Aorta (tissue), 5 donors: ENCODE measurements at regions not wholly inside any gene's neighbourhood (a gene's known extent, or its start where the extent isn't known, plus 50 kb on each side); places are given as distances from the start of the nearest gene placed in this dataset.

Experiments used
- ATAC-seq: fragments of 200-7000 bp; cut with Tn5 transposase; one replicate; pipeline ENCODE4 v1.9.1; 2022; ENCODE audit warnings: moderate library complexity; ENCODE audit not compliant: low FRiP score
- DNase-seq, 2 donors: peaks; one replicate each; pipeline ENCODE4 v3.0.0-alpha.2; 2020
- H3K27ac ChIP-seq, 2 donors: one replicate each; pipeline ENCODE4 v1.5.1; 2013; ENCODE audit warnings: low read length in 2 of 2, mild to moderate bottlenecking in 2 of 2, moderate library complexity in 2 of 2, control low read depth in 1 of 2, inconsistent platforms in 1 of 2, low read depth in 1 of 2
- H3K27me3 ChIP-seq, 2 donors: one replicate each; pipeline ENCODE4 v1.6.1; 2013; ENCODE audit warnings: control low read depth in 1 of 2, low read length in 1 of 2, mild to moderate bottlenecking in 1 of 2, moderate library complexity in 1 of 2; ENCODE audit not compliant: insufficient read depth in 2 of 2, control insufficient read depth in 1 of 2
- H3K36me3 ChIP-seq, 2 donors: one replicate each; pipeline ENCODE4 v1.6.1; 2013; ENCODE audit warnings: control low read depth in 1 of 2, low read length in 1 of 2, mild to moderate bottlenecking in 1 of 2; ENCODE audit not compliant: insufficient read depth in 2 of 2, control insufficient read depth in 1 of 2
- H3K4me1 ChIP-seq, 2 donors: one replicate each; pipeline ENCODE4 v1.6.1; 2013; ENCODE audit warnings: low read length in 2 of 2, control low read depth in 1 of 2, mild to moderate bottlenecking in 1 of 2, moderate library complexity in 1 of 2; ENCODE audit not compliant: insufficient read depth in 2 of 2, control insufficient read depth in 1 of 2
- H3K4me3 ChIP-seq, 2 donors: one replicate each; pipeline ENCODE4 v1.5.1; 2013; ENCODE audit warnings: low read length in 2 of 2, control low read depth in 1 of 2, mild to moderate bottlenecking in 1 of 2
- H3K9me3 ChIP-seq: one replicate; pipeline ENCODE4 v1.6.1; 2013; ENCODE audit warnings: mild to moderate bottlenecking, low read length; ENCODE audit not compliant: control insufficient read depth
- WGBS, 2 donors: extraction: QIAGEN DNeasy Blood & Tissue Kit; methylation state at CpG; one replicate each; pipeline ENCODE4 v1.1.7; 2013; 5-methylcytosine and 5-hydroxymethylcytosine counted together
- intact Hi-C, 2 donors: fragments of 100-400 bp; cut with DNase I; formaldehyde crosslinking; loops; one replicate each; pipeline versions ENCODE4 v1.14.2 to v1.15.0; 2022
- donor health status: healthy with polysubstance abuse.
- donor health status: Bipolar disorder and iron deficiency.
- donor health status: DM: no; HTN: no; CAD: no.
- donor health status: DM: no; HTN: no; CAD: no.
- donor health status: DM: yes; HTN: yes; CAD: no.

DNA sequence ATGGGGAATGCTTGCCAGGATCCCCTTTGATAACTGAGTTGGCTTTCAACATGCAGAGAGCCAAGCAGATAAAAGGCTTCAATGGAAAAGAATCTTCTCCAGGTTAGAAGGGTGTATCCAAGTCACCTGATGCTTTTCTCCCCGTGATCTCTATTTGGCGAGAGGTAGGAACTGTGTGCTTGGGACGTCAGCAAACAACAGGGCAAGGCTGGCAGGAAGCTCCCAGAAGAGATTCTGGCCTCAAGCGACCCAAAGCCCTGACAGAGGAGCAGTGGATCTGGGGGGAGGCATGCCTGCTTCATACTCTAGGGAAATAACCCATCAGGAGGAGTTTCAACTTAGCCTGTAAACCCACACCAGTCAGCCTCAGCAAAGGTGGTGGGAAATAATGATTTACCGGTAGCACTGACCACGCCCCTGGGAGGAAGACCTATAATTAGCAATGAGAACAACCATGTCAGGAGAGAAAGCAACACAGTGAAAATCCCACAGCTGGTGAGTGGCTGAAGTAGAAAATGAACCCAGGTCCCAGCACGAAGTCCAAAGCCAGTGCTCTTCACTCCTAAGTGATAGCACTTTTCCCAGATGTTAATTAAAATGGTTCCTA, 76.3 kb upstream of the SEC11C start:
- Histone ChIP-seq H3K27me3 (no peaks in the 10 kb centered on the region), H3K4me3 (no peak overlapping the region), H3K4me1 (no peaks in the 10 kb centered on the region), H3K9me3 (no peaks in the 10 kb centered on the region), H3K27ac (no peak overlapping the region), H3K36me3 (no peaks in the 10 kb centered on the region)
- intact Hi-C loops: no loop called here
- ATAC-seq (no peak), DNase-seq (no peak)
- 71 to 82% methylated on average over 7 of the region's 7 CpGs for WGBS, 2 donors

DNA sequence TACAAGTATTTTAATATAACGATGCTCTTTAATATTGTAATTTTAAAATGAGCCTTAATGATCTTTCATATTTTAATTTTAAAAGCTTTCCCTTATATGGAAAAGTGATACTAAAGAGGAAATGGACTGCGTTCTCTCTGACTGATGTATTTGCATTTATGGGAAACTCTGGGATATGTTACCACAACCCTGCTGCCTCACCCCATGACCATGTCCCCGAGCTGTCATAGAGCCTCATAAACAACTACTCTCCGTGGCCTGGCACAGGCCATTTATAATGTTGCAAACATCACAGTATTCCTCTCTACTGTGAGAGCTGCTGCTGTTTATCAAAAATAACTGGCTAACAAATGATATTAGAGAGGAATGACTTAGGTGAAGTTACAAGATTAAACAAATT, 75.8 kb upstream of the SEC11C start:
- ATAC-seq: no peak

DNA sequence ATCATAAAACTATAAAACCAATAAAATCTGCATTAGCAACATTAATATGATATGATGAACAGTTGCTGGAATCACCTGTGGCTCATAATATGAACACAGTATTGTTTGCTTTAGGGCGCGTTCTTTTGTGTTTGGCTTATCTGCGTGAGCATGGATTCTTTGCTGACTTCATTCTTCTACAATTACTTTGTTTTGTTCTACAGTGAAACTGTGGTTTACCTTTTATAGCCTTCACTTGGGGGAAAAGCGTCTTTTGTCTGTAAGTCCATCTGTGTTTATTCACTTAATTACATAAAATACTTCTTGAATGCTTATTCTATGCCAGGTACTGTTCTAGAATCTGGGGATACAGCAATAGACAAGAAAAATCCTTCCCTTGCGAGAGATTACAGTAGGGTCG, 74.0 kb upstream of the SEC11C start:
- no peak for DNase-seq
- intact Hi-C loops: no loop called here
- H3K27me3 ChIP-seq: no peaks in the 10 kb centered on the region
- no peak overlapping the region for H3K4me3 ChIP-seq
- H3K4me1 ChIP-seq: no peaks in the 10 kb centered on the region
- no peaks in the 10 kb centered on the region for H3K9me3 ChIP-seq
- H3K27ac ChIP-seq: no peak overlapping the region
- ATAC-seq: no peak
- WGBS, 2 donors: 70 to 75% methylated on average over 6 of the region's 6 CpGs
- no peaks in the 10 kb centered on the region for H3K36me3 ChIP-seq

More for the DNA sequence above, 75.8 kb upstream of the SEC11C start:
- no peaks in the 10 kb centered on the region for H3K36me3 ChIP-seq
- WGBS, 2 donors: 78 to 84% methylated on average over 4 of the region's 4 CpGs
- no peak overlapping the region for H3K4me3 ChIP-seq
- H3K4me1 ChIP-seq: no peaks in the 10 kb centered on the region
- no peak for DNase-seq
- intact Hi-C loops: no loop called here
- H3K27me3 ChIP-seq: no peaks in the 10 kb centered on the region
- H3K9me3 ChIP-seq: no peaks in the 10 kb centered on the region
- H3K27ac ChIP-seq: no peak overlapping the region

DNA sequence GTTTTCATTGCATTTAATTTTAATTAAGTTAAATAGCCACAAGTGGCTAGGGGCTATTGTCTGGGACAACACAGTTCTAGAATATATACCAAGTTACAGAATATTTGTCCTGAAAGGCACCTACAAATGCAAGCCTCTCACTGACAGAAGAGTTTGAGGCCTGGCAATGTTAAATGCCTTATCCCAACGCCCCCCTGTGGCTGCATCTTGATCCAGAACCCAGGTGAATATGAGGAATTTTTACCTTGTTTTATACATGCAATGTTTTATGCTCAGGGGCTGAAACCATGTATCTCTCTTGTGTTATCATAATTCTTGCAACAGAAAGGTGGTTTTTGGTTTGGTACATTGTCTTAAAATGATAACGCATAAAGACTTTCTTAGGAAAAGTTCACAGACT, 71.8 kb upstream of the SEC11C start:
- 54 to 64% methylated on average over 2 of the region's 2 CpGs for WGBS, 2 donors
- H3K4me1 ChIP-seq: no peaks in the 10 kb centered on the region
- H3K27me3 ChIP-seq: no peaks in the 10 kb centered on the region
- no peak overlapping the region for H3K4me3 ChIP-seq
- DNase-seq (no peak), ATAC-seq (no peak)
- intact Hi-C loops: no loop called here
- H3K27ac ChIP-seq: no peak overlapping the region
- no peaks in the 10 kb centered on the region for H3K36me3 ChIP-seq
- no peaks in the 10 kb centered on the region for H3K9me3 ChIP-seq

DNA sequence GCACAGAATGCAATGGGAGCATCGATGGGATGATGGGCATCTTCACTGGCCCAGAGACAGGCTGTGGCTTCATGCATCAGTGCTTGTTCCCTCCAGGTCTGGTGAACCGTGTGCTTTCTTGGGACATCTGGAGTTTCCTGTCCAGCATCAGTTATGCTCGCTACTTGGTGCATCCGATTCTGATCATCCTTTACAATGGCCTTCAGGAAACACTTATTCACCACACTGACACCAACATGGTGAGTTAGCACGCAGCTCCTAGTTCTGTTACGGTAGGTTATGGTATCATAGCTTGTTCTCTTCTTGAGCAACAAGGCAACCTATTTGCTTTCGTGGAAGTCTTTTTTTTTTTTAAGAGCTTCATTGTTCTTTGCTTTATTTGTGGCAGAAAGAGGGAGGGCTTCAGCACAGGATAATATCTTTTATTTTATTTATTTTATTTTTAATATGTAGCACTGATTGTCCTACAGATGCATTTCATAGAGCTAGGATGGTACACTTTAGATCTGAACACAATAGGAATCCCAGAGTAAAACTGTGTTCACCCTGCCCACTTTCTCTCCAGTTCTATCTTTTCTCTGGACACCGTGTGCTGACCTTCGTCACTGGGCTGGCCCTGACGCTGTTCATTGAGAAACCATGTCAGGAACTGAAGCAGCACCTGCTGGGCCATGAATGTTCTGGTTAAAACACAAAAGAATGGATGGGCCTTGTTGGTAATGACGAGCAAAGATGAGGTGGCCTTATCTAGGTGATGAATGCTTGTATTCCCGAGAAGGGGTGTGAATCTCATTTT, 71.2 kb upstream of the SEC11C start:
- Histone ChIP-seq H3K36me3 (no peaks in the 10 kb centered on the region), H3K27ac (no peak overlapping the region), H3K9me3 (no peaks in the 10 kb centered on the region), H3K4me1 (no peaks in the 10 kb centered on the region), H3K27me3 (no peaks in the 10 kb centered on the region), H3K4me3 (no peak overlapping the region)
- ATAC-seq: no peak
- 94 to 95% methylated on average over 12 of the region's 12 CpGs for whole genome bisulfite sequencing, 2 donors
- intact Hi-C loops: no loop called here
- no peak for DNase-seq

DNA sequence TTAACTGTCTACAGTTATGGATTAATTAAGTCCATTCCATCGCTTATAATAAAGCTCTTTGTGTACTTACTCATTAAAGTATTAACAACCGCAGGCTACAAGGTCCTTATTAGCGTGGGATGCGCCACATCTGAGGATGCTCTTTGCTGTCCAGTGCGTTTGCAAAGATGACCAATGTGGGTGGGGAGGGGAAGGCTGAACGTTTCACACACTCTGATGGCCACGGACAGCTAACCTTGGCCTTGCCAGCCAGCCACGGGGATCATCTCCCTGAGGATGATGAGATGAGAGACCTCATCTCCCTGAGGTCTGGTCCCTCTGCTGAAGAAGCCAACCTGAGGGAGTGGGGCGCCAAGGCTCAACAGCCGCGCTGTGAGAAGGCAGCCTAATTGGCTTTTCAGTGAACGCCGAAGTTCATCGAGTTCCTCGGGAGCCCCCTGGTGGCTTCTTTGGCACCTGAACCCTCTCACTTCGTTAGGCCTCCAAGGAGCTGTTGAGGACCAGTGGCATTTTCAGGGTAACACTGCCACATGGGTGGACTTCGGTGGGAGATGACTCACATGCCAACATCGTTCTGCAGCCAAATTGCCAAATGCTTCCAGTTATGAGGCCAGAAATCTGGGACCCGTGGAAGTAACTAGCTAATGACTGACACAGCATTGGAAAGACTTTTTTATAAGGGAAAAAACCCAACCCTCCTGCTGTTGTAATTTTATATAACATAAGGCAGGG, 69.3 kb upstream of the SEC11C start:
- ATAC-seq (peak; percentile 82), DNase-seq (peak; percentile 91 to 96)
- WGBS, 2 donors: 28 to 31% methylated on average over 19 of the region's 19 CpGs
- intact Hi-C loops: loop anchor here in 1 of 2 donors (2.0 kb wide), 1 partner anchor 290 kb away; no protein-coding TSS in a partner anchor
- Histone ChIP-seq H3K27ac (no peak overlapping the region), H3K36me3 (no peaks in the 10 kb centered on the region), H3K4me1 (no peaks in the 10 kb centered on the region), H3K4me3 (no peak overlapping the region), H3K9me3 (no peaks in the 10 kb centered on the region), H3K27me3 (no peaks in the 10 kb centered on the region)

DNA sequence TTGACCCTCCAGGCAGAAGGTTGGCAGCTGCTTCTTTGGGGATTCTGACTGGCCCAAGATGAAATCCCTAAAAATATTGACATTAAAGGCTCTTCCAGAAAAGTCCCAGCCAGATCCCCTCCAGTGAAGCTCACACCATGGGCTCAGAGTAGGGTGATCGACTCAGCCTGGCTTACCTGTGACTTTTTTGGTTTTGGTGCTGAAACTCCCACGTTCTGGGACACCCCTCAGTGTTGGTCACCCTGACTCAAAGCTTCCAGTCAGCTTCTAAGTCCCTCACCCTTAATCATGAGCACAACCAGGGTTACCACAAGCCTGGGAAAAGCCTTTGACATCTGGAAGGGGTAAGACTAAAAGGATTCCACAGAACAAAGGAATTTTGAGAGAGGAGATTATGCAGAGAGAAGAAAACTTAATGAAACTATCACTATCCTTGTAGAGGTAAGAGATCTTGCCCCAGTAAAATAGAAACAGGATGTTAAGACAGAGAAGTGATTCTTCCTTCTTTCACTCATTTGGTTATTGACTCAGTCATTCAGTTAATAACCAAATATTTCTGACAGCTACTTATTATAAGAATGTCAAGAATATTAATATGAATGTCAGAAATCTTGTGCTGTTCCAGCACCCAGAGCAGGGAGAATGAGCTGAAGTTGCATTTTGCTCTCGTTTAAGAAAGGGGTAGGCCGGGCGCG, 66.8 kb upstream of the SEC11C start:
- intact Hi-C loops: no loop called here
- 94 to 96% methylated on average over 6 of the region's 6 CpGs for WGBS, 2 donors
- Histone ChIP-seq H3K4me3 (no peak overlapping the region), H3K27me3 (no peaks in the 10 kb centered on the region), H3K9me3 (no peaks in the 10 kb centered on the region), H3K4me1 (no peaks in the 10 kb centered on the region), H3K36me3 (no peaks in the 10 kb centered on the region), H3K27ac (no peak overlapping the region)
- DNase-seq (no peak), ATAC-seq (no peak)

DNA sequence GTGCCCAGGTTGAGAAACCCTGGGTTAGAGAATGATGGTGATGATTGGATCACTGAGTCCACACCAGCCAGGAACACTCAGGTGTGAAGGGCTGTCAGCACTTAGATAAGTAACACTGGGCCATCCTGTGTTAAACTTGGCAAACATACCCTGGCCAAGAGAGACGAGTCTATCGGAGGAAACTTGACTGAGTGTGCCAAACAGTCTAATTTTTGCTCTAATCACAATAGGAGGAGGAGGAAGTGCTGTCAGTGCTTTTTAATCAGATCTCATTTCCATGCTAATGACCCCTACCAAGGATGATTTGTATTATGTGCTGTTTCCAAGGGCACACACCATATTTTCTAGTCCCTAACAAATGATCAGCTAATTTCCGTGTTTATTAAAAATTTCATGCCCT, 63.8 kb upstream of the SEC11C start:
- no peaks in the 10 kb centered on the region for H3K9me3 ChIP-seq
- DNase-seq (no peak), ATAC-seq (no peak)
- 41 to 46% methylated on average over 3 of the region's 3 CpGs for WGBS, 2 donors
- intact Hi-C loops: no loop called here
- no peak overlapping the region for H3K27ac ChIP-seq
- no peak overlapping the region for H3K4me3 ChIP-seq
- no peaks in the 10 kb centered on the region for H3K27me3 ChIP-seq
- H3K4me1 ChIP-seq: no peaks in the 10 kb centered on the region
- no peaks in the 10 kb centered on the region for H3K36me3 ChIP-seq
